T-helper 2 cell treated with Interferon-gamma antibody and Interleukin-4, amounts not matched to agents 100 ng/mL and 5 ng/mL, for 36 hours (primary cell): ENCODE measurements at regions not wholly inside any gene's neighbourhood (a gene's known extent, or its start where the extent isn't known, plus 50 kb on each side); places are given as distances from the start of the nearest gene placed in this dataset.
"Not testable (repeated sequence)": the region's sequence is repeated elsewhere in the genome, so short reads cannot be mapped to it uniquely, and the experiment has no call there.

Experiments
- intact Hi-C: fragments of 100-400 bp; cut with micrococcal nuclease; formaldehyde crosslinking; loops from one replicate; pipeline ENCODE4 v1.15.1; 2023

- intact Hi-C loops, result no loop called here
Observed at GRCh38 chr7:13077466-13077865, 390.0 kb downstream of the ARL4A start.

- intact Hi-C loops, result no loop called here
Observed at GRCh38 chr7:13078105-13078504, 390.7 kb downstream of the ARL4A start.

- intact Hi-C loops, result no loop called here
Observed at GRCh38 chr7:13090959-13091358, 403.5 kb downstream of the ARL4A start.

GRCh38 chr7:13091974-13092707 lies 404.7 kb downstream of the ARL4A start:
- intact Hi-C loops, result no loop called here

- intact Hi-C loops, result no loop called here
Observed at GRCh38 chr7:13092708-13093005, 405.2 kb downstream of the ARL4A start.

GRCh38 chr7:13093160-13093559 lies 405.7 kb downstream of the ARL4A start:
- intact Hi-C loops, result no loop called here

GRCh38 chr7:13097499-13097898 lies 410.1 kb downstream of the ARL4A start:
- intact Hi-C loops, result no loop called here

GRCh38 chr7:13098161-13098560 lies 410.7 kb downstream of the ARL4A start:
- intact Hi-C loops, result no loop called here

- intact Hi-C loops, result no loop called here
Observed at GRCh38 chr7:13099154-13099795, 411.8 kb downstream of the ARL4A start.

- intact Hi-C loops, result no loop called here
Observed at GRCh38 chr7:13104128-13104527, 416.7 kb downstream of the ARL4A start.

GRCh38 chr7:13105209-13105608 lies 417.8 kb downstream of the ARL4A start:
- intact Hi-C loops, result no loop called here

- intact Hi-C loops, result no loop called here
Observed at GRCh38 chr7:13106513-13106912, 419.1 kb downstream of the ARL4A start.

- intact Hi-C loops, result no loop called here
Observed at GRCh38 chr7:13107291-13107690, 419.9 kb downstream of the ARL4A start.

GRCh38 chr7:13108061-13108460 lies 420.6 kb downstream of the ARL4A start:
- intact Hi-C loops, result no loop called here

- intact Hi-C loops, result no loop called here
Observed at GRCh38 chr7:13109201-13109600, 421.8 kb downstream of the ARL4A start.

- intact Hi-C loops, result no loop called here
Observed at GRCh38 chr7:13110107-13110506, 422.7 kb downstream of the ARL4A start.

- intact Hi-C loops, result no loop called here
Observed at GRCh38 chr7:13111230-13111629, 423.8 kb downstream of the ARL4A start.

GRCh38 chr7:13114240-13114639 lies 426.8 kb downstream of the ARL4A start:
- intact Hi-C loops, result not testable (repeated sequence)

- intact Hi-C loops, result no loop called here
Observed at GRCh38 chr7:13115157-13115772, 427.8 kb downstream of the ARL4A start.

GRCh38 chr7:13115855-13116254 lies 428.4 kb downstream of the ARL4A start:
- intact Hi-C loops, result loop anchor here (1.0 to 2.0 kb wide), 2 partner anchors 42 to 431 kb away; no protein-coding TSS in a partner anchor

- intact Hi-C loops, result loop anchor here (2.0 kb wide), 1 partner anchor 432 kb away; no protein-coding TSS in a partner anchor
Observed at GRCh38 chr7:13117103-13117502, 429.7 kb downstream of the ARL4A start.

GRCh38 chr7:13117592-13117991 lies 430.2 kb downstream of the ARL4A start:
- intact Hi-C loops, result loop anchor here (2.0 kb wide), 1 partner anchor 433 kb away; no protein-coding TSS in a partner anchor

- intact Hi-C loops, result not testable (repeated sequence)
Observed at GRCh38 chr7:13124629-13125028, 437.2 kb downstream of the ARL4A start.
